ENCODE measurements at regions not wholly inside any gene's neighbourhood (a gene's known extent, or its start where the extent isn't known, plus 50 kb on each side); places are given as distances from the start of the nearest gene placed in this dataset.

- no peak for DNase-seq (ENCODE audit: low read depth in 1 of 2, low spot score in 1 of 2)
- no peak for TF ChIP-seq JUND (IDR thresholded peaks at IDR 0.05; ENCODE audit: low read depth)
- in situ Hi-C loops (cut with HindIII; ENCODE audit: low pct_unique_long_range_greater_than_20kb, low sequenced_read_pairs): no loop called here
These were observed 172.0 kb downstream of the AASDH start for GRCh38 chr4:56215141-56215783.

GRCh38 chr4:56213543-56213942, 173.7 kb downstream of the AASDH start:
- in situ Hi-C loops (cut with HindIII; ENCODE audit: low pct_unique_long_range_greater_than_20kb, low sequenced_read_pairs): no loop called here
- no peak for DNase-seq (ENCODE audit: low read depth in 1 of 2, low spot score in 1 of 2)
- TF ChIP-seq JUND (IDR thresholded peaks at IDR 0.05; ENCODE audit: low read depth): no peak

GRCh38 chr4:56212774-56213173, 174.5 kb downstream of the AASDH start:
- no peak for DNase-seq (ENCODE audit: low read depth in 1 of 2, low spot score in 1 of 2)
- TF ChIP-seq JUND (IDR thresholded peaks at IDR 0.05; ENCODE audit: low read depth): no peak
- in situ Hi-C loops (cut with HindIII; ENCODE audit: low pct_unique_long_range_greater_than_20kb, low sequenced_read_pairs): no loop called here

GRCh38 chr4:56211202-56211601, 176.1 kb downstream of the AASDH start:
- in situ Hi-C loops (cut with HindIII; ENCODE audit: low pct_unique_long_range_greater_than_20kb, low sequenced_read_pairs): no loop called here
- no peak for TF ChIP-seq JUND (IDR thresholded peaks at IDR 0.05; ENCODE audit: low read depth)
- DNase-seq (ENCODE audit: low read depth in 1 of 2, low spot score in 1 of 2): no peak

- TF ChIP-seq JUND (IDR thresholded peaks at IDR 0.05; ENCODE audit: low read depth): no peak
- in situ Hi-C loops (cut with HindIII; ENCODE audit: low pct_unique_long_range_greater_than_20kb, low sequenced_read_pairs): no loop called here
- no peak for DNase-seq (ENCODE audit: low read depth in 1 of 2, low spot score in 1 of 2)
These were observed 176.9 kb downstream of the AASDH start for GRCh38 chr4:56210397-56210796.

- no peak for DNase-seq (ENCODE audit: low read depth in 1 of 2, low spot score in 1 of 2)
- in situ Hi-C loops (cut with HindIII; ENCODE audit: low pct_unique_long_range_greater_than_20kb, low sequenced_read_pairs): no loop called here
- TF ChIP-seq JUND (IDR thresholded peaks at IDR 0.05; ENCODE audit: low read depth): no peak
These were observed 177.5 kb downstream of the AASDH start for GRCh38 chr4:56209767-56210166.

- DNase-seq (ENCODE audit: low read depth in 1 of 2, low spot score in 1 of 2): no peak
- in situ Hi-C loops (cut with HindIII; ENCODE audit: low pct_unique_long_range_greater_than_20kb, low sequenced_read_pairs): no loop called here
- no peak for TF ChIP-seq JUND (IDR thresholded peaks at IDR 0.05; ENCODE audit: low read depth)
These were observed 179.2 kb downstream of the AASDH start for GRCh38 chr4:56208103-56208502.

- DNase-seq (ENCODE audit: low read depth in 1 of 2, low spot score in 1 of 2): no peak
- no peak for TF ChIP-seq JUND (IDR thresholded peaks at IDR 0.05; ENCODE audit: low read depth)
- in situ Hi-C loops (cut with HindIII; ENCODE audit: low pct_unique_long_range_greater_than_20kb, low sequenced_read_pairs): no loop called here
These were observed 181.0 kb downstream of the AASDH start for GRCh38 chr4:56206258-56206657.

- in situ Hi-C loops (cut with HindIII; ENCODE audit: low pct_unique_long_range_greater_than_20kb, low sequenced_read_pairs): no loop called here
- TF ChIP-seq JUND (IDR thresholded peaks at IDR 0.05; ENCODE audit: low read depth): no peak
- DNase-seq (ENCODE audit: low read depth in 1 of 2, low spot score in 1 of 2): no peak
These were observed 187.0 kb downstream of the AASDH start for GRCh38 chr4:56200275-56200674.

- no peak for DNase-seq (ENCODE audit: low read depth in 1 of 2, low spot score in 1 of 2)
- TF ChIP-seq JUND (IDR thresholded peaks at IDR 0.05; ENCODE audit: low read depth): no peak
- in situ Hi-C loops (cut with HindIII; ENCODE audit: low pct_unique_long_range_greater_than_20kb, low sequenced_read_pairs): no loop called here
These were observed 189.0 kb downstream of the AASDH start for GRCh38 chr4:56198265-56198664.

GRCh38 chr4:56197387-56197786, 189.9 kb downstream of the AASDH start:
- in situ Hi-C loops (cut with HindIII; ENCODE audit: low pct_unique_long_range_greater_than_20kb, low sequenced_read_pairs): no loop called here
- no peak for TF ChIP-seq JUND (IDR thresholded peaks at IDR 0.05; ENCODE audit: low read depth)
- no peak for DNase-seq (ENCODE audit: low read depth in 1 of 2, low spot score in 1 of 2)

- in situ Hi-C loops (cut with HindIII; ENCODE audit: low pct_unique_long_range_greater_than_20kb, low sequenced_read_pairs): no loop called here
- no peak for DNase-seq (ENCODE audit: low read depth in 1 of 2, low spot score in 1 of 2)
- no peak for TF ChIP-seq JUND (IDR thresholded peaks at IDR 0.05; ENCODE audit: low read depth)
These were observed 192.3 kb downstream of the AASDH start for GRCh38 chr4:56195025-56195424.

GRCh38 chr4:56191534-56191933, 195.8 kb downstream of the AASDH start:
- no peak for TF ChIP-seq JUND (IDR thresholded peaks at IDR 0.05; ENCODE audit: low read depth)
- in situ Hi-C loops (cut with HindIII; ENCODE audit: low pct_unique_long_range_greater_than_20kb, low sequenced_read_pairs): no loop called here
- no peak for DNase-seq (ENCODE audit: low read depth in 1 of 2, low spot score in 1 of 2)

GRCh38 chr4:56187688-56188087, 199.6 kb downstream of the AASDH start:
- DNase-seq (ENCODE audit: low read depth in 1 of 2, low spot score in 1 of 2): no peak
- in situ Hi-C loops (cut with HindIII; ENCODE audit: low pct_unique_long_range_greater_than_20kb, low sequenced_read_pairs): no loop called here
- TF ChIP-seq JUND (IDR thresholded peaks at IDR 0.05; ENCODE audit: low read depth): no peak

All from T47D (cell line).